Stimulated activated CD4-positive, alpha-beta T cell treated with anti-CD3 and anti-CD28 coated beads, Interleukin-2, amount 100 ng/mL, for 4 hours (primary cell): ENCODE measurements at regions not wholly inside any gene's neighbourhood (a gene's known extent, or its start where the extent isn't known, plus 50 kb on each side); places are given as distances from the start of the nearest gene placed in this dataset.

Source experiments
- DNase-seq: peaks from one replicate; pipeline ENCODE4 v3.0.0-alpha.2; 2020; ENCODE audit warnings: low read depth

DNA sequence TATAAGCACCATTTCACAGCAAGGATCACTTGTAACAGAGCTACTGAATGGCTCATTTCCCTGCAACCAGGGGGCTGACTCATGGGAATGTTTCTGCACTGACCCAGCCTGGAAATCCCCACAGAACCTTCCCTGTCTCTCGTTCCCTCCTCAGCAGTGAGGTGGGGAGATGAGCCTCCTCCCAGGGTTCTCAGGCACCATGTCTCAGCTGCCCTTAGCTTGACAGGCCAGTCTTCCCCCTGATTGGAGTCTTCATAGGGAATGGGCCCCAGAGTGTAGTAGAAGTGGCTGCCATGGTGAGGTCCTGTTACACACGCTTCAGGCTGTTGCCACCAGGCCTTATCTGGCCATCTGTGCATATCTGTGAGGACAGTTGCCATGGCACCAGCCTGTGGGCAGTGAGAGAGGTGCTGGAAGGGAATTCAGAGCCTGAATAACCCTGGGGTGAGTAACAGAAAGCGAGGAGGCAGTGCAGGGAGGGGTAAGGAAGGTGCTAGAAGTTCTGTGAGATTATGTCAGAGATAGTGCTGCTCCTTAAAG is 324.4 kb downstream of the ENC1 start:
- no peak for DNase-seq

DNA sequence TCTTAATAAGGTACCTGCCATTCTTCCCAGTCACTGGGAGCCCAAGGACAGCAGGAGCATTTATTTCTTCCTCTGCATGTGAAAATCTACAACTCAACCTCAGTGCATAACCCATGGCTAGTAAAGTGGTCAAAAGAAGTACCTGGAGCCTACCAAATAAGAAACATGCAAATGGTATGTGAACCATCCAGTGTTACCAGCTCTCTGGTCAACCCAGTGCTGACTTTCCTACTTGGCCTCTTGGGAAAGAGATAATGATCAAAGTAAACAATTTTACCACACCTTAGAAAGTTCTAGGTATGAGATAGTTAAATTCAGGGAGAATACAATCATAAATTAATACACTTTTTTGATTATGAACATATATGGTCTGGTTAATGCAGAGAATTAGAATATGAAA is 325.6 kb downstream of the ENC1 start:
- DNase-seq = no peak

DNA sequence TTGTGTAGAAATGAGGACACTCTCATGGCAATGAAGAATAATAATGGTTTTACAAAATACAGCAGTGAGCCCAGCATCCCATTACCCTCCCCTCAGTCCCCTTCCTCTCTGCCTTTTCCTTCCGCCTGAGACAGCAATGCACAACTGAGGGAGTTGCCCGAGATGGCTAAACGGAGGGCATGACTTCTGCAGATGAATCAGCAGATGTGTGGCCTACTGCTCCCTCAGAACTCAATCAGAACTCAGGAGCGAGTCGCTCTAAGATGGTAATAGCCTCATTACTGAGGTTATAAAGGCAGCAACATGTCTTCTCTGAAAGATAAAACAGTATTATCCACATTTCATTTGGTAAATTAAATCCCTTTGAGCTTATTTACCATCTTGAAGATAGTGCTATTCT is 326.6 kb downstream of the ENC1 start:
- DNase-seq = no peak

DNA sequence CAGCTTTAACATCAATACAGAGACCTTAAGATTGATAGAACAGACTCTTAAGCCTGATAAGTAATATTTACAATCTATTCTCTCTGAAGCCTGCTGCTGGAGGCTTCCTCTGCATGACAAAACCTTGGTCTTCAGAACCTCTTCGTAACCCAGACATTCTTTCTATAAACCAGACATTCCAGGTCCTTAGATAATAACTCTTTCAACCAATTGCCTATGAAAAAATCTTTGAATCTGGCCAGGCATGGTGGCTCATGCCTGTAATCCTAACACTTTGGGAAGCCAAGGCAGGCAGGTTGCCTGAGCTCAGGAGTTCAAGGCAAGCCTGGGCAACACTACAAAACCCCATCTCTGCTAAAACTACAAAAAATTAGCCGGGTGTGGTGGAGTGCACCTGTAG is 327.8 kb downstream of the ENC1 start:
- DNase-seq = no peak

DNA sequence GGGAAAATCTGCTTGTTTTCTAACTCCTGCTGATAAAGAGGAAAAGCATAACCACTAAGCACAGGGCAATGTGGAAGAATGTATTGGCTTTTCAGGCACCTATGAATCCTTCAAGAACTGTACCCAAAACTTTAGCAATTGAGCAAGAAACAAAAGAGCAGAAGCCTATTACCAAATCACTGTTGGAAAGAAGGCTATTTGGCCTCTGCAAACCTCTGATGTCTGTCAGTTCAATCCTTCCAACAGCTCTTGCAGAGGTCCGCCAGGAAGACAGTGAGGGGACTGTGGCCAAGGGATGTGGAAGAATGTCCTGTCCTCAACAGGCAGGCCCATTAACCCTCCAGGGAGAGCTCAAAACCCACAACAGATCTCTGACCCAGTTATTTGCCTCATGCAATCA is 328.6 kb downstream of the ENC1 start:
- no peak for DNase-seq

DNA sequence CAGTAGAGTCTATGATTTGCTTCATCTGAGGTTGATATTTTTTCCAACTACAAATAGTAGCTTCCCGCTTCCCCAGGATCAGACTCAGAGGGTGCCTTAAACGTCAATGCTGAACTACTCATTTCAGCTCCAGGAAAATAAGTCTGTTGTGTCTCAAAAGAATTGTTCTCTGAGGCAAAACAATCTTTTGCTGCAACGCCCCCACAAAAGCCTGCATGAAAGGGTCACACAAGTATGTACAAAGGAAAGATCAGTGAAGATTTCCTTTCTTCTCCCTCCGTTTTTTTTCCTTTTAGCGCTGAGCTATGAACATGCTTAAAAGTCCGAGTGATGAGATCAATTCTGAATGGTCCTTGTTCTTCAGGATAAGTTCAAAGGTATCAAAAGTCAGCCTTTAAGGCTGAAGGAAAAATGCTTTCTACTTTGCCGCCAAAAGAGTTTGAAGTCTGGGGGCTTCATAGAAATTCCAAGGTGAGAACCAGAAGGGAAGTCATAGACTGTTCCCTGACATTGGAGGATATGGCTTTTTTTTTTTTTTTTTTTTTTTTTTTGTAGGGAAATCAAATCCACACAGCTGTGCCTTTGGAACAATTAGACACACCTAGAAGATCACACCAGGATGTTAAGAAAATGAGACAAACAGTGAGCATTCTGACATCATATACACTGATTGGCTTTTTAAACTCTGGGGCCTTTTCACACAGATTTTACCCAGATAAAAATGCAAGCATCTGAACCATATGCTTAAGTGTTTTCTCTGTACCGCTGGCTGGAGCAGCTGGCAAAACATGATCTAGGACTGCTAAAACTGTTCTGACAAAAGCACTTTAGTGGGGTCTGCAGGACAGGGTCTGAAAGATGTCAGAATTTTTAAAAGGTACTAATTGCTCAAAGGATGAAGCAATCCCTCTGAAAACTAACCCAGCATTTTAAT is 329.3 kb downstream of the ENC1 start:
- no peak for DNase-seq

DNA sequence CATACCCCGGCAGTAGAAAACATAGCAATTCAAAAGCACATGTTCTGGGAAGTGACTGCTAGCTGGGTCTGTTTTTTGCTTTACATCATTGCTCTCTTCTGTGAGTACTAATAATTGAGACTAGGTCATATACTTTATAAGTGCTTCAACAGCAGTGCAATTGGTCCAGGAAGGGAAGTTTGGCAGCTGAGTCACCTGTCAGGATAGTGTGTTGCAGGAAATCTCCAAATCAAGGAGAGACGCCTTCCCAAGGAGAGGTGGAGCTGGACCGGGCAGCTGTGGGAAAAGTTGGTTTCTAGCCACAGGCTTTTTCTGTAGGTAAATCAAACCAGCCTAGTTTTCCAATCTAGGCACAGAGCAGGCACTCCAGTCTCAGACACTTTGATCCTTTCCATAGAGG is 330.1 kb downstream of the ENC1 start:
- DNase-seq = no peak

DNA sequence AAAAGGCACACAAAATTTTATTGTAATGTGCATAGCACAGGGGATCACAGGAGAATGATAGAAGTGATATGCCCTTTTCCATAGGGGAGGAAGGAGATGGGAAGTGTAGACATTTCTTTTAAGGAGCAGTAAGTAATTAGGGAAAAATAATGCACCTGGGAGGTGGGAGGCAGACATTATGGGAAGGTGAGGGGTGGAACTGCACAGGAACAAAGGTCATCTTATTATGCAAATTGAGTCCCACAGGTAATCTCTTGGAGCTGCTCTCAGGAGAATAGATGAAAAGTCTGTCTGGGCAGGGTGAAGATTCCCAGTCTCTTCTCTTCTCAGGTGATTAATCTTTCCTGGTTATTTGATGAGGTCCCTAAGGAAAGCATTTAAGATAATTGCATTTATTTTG is 331.5 kb downstream of the ENC1 start:
- DNase-seq = no peak

DNA sequence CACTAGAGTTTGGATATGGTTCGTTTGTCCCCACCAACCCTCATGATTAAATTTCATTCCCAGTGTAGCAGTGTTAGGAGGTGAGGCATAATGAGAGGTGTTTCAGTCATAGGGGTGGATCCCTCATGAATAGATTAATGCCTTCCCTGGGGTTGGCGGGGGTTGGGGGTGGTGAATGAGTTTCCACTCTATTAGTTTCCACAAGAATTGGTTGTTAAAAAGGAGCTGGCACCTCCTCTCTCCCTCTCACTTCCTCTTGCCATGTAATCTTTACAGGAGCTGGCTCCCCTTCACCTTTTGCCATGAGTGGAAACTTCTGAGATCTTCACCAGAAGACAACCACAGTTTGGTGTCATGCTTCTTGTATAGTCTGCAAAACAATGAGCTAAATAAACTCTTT is 333.7 kb downstream of the ENC1 start:
- DNase-seq = no peak

DNA sequence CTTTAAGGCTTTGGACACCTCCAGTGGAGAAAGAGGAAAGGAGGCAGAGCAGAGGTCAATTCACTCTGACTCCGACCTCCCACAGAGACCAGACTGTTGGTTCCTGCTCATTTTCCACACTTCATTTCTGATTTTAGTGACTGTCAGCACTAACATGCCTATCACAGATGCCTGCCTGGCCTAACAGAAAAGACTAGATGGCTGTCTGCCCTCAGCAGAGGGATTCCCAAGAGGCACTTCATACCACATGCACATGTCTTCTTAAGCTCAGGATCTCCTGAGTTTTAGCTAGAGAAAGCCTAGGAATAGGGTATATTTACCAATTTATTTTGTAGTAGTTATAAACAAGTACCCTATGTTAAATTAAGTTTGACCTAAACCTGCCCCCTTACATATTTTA is 336.0 kb downstream of the ENC1 start:
- DNase-seq = no peak

DNA sequence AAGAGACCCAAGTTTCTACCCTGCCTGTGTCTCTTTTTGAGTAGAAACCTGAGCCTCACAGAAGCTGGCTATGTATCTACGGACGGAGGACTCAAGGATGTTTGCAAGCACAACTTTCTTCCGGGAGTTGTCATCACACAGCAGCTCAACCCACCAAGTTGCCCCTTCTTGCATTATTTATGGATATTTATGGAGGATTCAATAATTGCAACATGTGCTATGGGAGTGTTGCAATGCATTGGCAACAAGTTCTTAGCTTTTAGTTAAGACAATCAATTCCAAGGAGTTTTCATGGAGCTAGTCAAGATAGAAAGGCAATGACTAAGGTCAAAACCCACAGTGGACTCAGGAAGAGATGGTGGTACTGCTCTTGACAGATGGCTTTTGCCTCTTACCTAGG is 336.9 kb downstream of the ENC1 start:
- no peak for DNase-seq

DNA sequence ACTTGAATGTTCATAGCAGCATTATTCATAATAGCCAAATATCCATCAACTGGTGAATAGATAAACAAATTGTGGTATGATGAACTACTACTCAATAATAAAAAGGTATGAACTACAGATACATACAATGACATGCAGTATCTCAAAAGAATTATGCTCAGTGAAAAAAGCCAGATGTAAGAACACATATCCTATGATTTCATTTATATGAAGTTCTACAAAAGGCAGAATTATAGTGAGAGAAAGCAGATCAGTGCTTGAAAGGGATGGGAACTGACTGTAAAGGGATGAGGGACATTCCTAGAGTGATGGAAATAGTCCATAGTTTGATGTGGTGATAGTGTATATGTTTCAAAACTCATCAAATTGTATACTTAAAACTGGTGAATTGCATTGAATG is 339.0 kb downstream of the ENC1 start:
- no peak for DNase-seq

DNA sequence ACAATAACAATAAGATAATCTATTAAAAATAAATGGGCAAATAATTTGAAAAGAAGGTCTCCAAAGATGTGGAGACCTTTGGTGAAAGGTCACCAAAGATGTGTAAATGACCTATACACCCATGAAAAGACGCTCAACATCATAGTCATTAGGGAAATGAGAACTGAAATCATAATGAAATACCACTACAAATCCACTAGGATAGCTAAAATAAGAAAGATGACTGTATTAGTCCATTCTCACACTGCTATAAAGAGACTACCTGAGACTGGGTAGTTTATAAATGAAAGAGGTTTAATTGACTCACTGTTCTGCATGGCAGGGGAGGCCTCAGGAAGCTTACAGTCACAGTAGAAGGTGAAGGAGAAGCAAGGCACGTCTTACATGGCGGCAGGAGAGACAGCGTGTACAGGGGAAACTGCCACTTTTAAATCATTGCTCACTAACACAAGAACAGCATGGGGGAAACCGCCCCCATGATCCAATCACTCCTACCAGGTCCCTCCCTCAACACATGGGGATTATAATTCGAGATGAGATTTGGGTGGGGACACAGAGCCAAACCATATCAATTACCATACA is 339.6 kb downstream of the ENC1 start:
- DNase-seq = no peak

DNA sequence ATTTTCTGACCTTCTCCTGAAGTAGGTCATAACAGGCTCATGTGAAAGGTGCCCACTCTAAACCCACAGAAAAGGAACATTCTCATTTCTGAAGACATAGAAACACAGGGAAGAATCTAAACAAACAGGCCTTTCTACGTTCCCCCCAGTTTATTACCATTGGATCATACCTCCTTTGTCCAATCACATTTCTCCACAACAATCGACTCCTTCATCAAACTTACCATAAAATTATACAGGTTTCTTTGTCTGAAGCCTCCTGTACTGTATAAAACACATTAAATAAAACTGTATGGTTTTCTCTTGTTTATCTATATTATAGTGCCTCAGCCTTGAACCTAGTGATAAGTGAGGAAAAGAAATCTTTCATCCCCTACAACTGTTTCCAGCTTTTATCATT is 340.7 kb downstream of the ENC1 start:
- no peak for DNase-seq

DNA sequence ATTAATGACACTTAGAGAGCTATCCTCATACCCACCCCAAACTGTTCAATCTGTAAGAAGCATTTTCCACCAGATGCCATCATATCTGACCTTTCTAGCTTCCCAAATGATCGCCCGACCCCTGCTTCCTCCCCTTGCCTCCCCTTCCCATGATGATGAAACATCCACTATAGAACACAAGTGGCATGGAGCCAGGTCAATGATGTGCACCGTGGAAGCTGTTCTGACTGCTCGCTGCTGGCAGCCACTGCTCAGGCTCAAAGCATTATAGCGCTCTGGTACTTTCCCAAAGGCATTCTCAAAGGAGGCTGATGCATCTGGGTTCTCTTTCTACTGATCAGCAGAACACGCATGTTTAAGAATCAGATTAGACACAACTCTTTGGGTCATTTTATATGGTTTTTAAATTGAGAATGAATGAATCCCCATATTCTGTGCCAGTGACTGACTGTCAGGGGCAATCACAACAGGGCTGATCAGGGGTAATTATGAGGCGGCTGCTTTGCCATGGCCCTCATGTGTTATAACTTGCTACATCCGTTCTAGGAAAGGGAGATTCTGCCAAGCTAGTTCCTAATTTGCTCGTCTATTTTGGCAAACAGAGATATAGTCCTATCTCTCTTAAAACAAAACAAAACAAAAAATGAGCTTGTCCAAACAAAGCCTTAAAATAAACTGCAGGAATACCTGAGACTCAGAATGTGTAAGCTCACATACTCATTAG is 343.7 kb downstream of the ENC1 start:
- DNase-seq = no peak

DNA sequence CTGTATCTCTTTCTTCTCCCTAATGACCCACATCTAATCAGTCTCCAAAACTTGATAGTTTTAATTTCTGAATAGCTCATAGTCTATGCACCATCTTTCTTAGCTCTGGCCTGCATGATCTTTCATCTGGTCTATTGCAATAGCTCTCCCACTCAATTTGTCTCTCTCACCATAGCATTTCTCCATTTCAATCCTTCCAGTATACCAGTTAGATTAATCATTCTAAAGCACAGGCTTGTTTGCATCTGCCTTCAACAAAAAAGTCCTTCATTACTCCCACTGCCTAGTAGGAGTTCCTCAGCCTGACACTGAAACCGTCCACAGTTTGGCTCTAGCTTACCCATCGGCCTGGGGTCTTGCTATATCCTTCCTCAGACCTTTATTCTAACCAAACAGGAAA is 344.9 kb downstream of the ENC1 start:
- no peak for DNase-seq

DNA sequence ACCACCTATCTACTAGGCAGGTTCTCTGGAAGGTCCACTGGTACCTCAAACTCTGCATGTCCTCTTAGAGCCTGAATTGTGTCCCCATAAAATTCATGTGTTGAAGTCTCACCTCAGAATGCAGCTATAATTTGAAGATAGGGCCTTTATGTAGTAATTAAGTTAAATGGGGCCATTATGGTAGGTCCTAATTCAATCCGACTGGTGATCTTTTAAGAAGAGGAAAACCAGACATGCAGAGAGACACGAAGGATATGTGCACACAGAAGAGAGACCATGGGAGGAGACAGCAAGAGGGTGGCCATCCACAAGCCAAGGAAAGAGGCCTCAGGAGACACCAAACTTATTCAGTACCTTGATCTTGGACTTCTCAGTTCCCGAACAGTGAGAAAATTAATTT is 345.4 kb downstream of the ENC1 start:
- no peak for DNase-seq

DNA sequence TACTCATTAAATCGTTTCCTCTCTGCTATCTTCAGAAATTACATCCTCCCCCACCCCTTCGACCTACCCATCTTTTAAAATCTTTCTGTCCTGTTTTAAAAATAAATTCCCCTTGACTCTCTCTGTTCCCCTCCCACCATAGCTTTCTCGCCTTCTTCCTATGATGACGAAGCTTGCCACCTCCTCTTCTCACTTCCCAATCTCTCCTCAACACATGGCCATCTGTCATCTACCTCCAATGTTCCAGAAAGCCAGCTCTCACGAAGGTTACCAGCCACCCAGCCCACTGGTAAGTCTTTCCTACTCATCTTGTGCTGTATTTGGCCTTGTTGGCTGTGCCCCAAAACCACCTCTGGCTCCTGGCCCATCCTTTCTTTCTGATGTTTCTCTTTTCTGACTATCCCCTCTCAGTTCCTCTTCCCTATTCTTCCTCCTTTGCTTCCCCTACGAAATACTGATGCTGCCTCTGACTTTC is 346.3 kb downstream of the ENC1 start:
- DNase-seq = no peak

DNA sequence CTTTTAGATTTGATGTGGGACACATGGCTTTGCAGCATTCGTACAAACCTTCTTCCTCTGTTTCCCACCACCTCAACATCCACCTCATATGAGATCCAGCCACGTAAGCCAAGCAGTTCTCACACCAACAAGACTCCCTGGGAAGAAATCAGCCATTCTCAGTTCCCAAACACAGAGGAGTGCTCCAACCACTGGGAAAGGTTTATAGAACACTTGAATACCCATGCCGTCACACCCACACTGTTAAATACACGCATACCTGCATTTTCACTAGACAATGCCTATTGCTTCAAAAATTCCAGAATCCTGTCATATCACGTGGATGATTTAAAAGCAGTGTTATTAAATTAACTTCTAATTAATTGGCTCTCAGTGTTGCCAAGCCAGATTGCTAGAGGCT is 347.3 kb downstream of the ENC1 start:
- no peak for DNase-seq

DNA sequence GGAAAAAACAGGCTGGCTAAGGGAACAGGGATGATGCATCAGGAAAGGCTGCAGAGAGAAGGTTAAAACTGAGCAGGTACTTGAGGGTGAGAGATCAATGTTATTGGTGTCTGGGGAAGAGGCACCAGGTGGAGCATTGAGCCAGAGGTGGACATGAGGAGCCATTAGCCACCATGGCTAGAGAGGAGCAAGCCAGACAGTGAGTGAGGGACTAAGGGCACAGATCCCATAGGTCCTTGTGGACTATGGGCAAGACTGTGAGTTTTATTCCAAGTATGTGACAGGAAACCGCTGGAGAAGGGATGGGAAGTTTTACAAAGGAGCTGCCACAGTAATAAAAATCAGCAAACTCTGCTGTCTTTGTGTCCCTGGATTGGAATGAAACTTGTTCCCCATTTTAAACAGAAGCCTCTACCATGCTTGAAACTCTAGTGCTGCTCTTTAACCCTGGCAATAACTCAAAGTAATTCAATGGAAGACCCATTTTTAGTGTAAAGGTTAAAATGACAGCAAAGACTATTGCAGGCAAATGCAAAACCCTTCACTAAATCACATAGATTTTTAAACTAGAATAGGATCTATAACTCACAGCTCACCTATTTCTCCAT is 349.8 kb downstream of the ENC1 start:
- DNase-seq = no peak

DNA sequence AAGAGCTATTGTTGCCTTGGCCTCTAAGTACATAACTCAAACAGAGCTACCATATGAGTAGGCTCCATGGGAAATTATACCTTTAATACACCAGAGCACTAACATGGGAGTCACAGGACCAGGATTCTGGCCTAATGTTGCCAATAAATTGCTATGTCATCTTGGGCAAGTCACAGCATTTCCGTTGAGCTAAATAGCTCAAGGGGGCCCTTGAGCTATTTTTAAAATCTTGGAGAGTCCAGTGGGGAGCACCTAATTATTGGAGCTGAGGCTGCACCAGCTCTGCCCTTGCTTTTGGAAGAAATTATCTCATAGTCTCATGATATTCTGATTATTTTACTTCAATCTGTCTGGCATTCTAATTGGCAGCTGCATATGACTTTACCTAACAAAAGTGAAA is 350.8 kb downstream of the ENC1 start:
- DNase-seq = no peak

DNA sequence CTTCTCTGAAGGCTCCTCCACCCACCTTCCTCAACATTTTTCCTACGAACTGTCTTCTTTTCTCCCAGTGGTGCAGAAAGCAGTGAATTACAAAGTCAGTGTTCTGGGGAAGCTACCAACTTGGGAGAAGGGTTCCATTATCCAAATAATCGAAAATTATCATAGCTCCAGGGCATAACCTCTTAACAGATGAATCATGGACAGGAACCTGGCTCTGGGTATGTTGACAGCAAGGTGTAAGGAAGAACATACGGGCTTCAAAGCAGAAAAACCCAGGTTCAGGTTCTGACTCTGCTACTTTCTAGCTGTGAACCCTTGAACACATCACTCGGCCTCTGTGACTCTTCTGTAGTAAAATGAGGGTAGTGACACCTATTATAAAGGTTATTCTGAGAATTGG is 351.3 kb downstream of the ENC1 start:
- no peak for DNase-seq
